ENCODE measurements at regions not wholly inside any gene's neighbourhood (a gene's known extent, or its start where the extent isn't known, plus 50 kb on each side); places are given as distances from the start of the nearest gene placed in this dataset.

- H3K36me3 ChIP-seq (ENCODE audit: control insufficient read depth in 2 of 2, extremely low read depth in 1 of 2, insufficient read depth in 2 of 2, low read length in 2 of 2) = no peaks in the 10 kb centered on the region
- no peaks in the 10 kb centered on the region for H3K79me2 ChIP-seq (ENCODE audit: control insufficient read depth, insufficient read depth, low read length)
- no TSS peak for BruUV-seq (replicated peaks)
- TF ChIP-seq MYC (IDR thresholded peaks at IDR 0.05; ENCODE audit: low read depth, low read length) (no peak), POLR2A (IDR thresholded peaks at IDR 0.05; ENCODE audit: low read depth, low read length) (no peak), JUN (IDR thresholded peaks at IDR 0.05; ENCODE audit: borderline replicate concordance, insufficient read depth, insufficient read length, low read depth) (no peak), EZH2 (IDR thresholded peaks at IDR 0.05; ENCODE audit: borderline replicate concordance, low read depth, low read length, severe bottlenecking) (no peak), MAX (IDR thresholded peaks at IDR 0.05; ENCODE audit: insufficient read depth, insufficient read length) (no peak), GATA2 (IDR thresholded peaks at IDR 0.05; ENCODE audit: insufficient read depth, insufficient read length, low read depth, low read length) (no peak), POLR2AphosphoS5 (IDR thresholded peaks at IDR 0.05; ENCODE audit: insufficient read depth, low read depth, low read length) (no peak), CTCF (IDR thresholded peaks at IDR 0.05; ENCODE audit: extremely low read depth in 1 of 2, insufficient read depth in 1 of 2, low read depth in 1 of 2, low read length in 2 of 2) (no peak), FOS (IDR thresholded peaks at IDR 0.05; ENCODE audit: borderline replicate concordance, insufficient read depth, low read length) (no peak)
- DNase-seq (ENCODE audit: low read depth, low spot score) (no peak), FAIRE-seq (no peak)
- H2AFZ ChIP-seq (ENCODE audit: low read depth, low read length) = no peak overlapping the region
- intact Hi-C loops (cut with micrococcal nuclease) (no loop called here), dilution Hi-C loops (cut with MboI; ENCODE audit: extremely low pct_ligation_motif_present, low sequenced_read_pairs) (no loop called here)
- no peaks in the 10 kb centered on the region for H3K4me1 ChIP-seq (ENCODE audit: control insufficient read depth, extremely low read depth, insufficient read depth, low read length)
- no peak overlapping the region for H3K9ac ChIP-seq (replicated peaks; ENCODE audit: extremely low read depth, insufficient read depth, low read length)
- no peak overlapping the region for H3K27ac ChIP-seq (ENCODE audit: insufficient read depth, low read depth, low read length)
- H3K27me3 ChIP-seq (ENCODE audit: control insufficient read depth in 2 of 2, insufficient read depth in 2 of 2, low read length in 2 of 2) = no peaks in the 10 kb centered on the region
- ChIA-PET POLR2A (interaction anchor here (0.6 kb wide), 1 partner anchor 131 kb away, joined by 10 read pairs; no protein-coding TSS in a partner anchor), CTCF (interaction anchor here (1.2 kb wide), 1 partner anchor 11 kb away, joined by 3 read pairs; no protein-coding TSS in a partner anchor)
- H4K20me1 ChIP-seq (replicated peaks; ENCODE audit: control insufficient read depth, extremely low read depth, insufficient read depth, low read length) = no peaks in the 10 kb centered on the region
- no peaks in the 10 kb centered on the region for H3K9me3 ChIP-seq (replicated peaks; ENCODE audit: control insufficient read depth, insufficient read depth, low read length)
- no peak overlapping the region for H3K4me3 ChIP-seq (replicated peaks in 1 of 3; ENCODE audit: insufficient read depth in 1 of 3, low read depth in 1 of 3, low read length in 3 of 3)
- no peaks in the 10 kb centered on the region for H3K9me1 ChIP-seq (replicated peaks; ENCODE audit: control insufficient read depth, extremely low read depth, insufficient read depth, low read length)
- H3K4me2 ChIP-seq (ENCODE audit: insufficient read depth, low read length) = no peak overlapping the region
Observed at GRCh38 chr6:87817183-87817582, 115.2 kb upstream of the AKIRIN2 start.
